GM10266 (cell line): ENCODE measurements at regions not wholly inside any gene's neighbourhood (a gene's known extent, or its start where the extent isn't known, plus 50 kb on each side); places are given as distances from the start of the nearest gene placed in this dataset.

Experiments
- DNase-seq: peaks from one replicate; pipeline ENCODE4 v3.0.0; 2012; ENCODE audit errors: extremely low spot score
- TF ChIP-seq, protein P1 (sequence below): IDR thresholded peaks from 2 replicates; pipeline ENCODE4 v1.5.1; 2012; ENCODE audit warnings: mild to moderate bottlenecking, low read depth; ENCODE audit not compliant: control insufficient read depth, insufficient read depth; ENCODE audit errors: missing control alignments

DNA sequence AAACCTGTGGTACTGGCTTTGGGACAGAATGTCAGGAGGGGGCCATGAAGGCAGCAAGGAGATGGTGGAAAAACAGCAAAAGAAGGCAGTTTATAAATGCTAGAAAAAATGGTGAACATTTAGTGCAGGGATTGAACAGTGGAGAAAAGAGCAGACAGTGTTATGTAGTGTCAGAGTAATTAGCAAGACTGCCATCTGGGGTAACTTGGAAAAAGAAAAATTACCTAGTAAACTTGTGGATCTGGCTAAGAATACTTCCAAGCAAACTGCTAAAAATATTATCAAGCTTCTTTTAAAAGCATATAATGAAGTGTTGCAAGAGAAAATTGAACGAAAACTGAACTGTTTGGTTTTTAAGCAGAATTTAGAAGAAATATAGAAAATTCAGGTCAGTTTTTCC is 267.8 kb downstream of the INSIG2 start:
- no peak for DNase-seq
- TF ChIP-seq, protein P1, sequence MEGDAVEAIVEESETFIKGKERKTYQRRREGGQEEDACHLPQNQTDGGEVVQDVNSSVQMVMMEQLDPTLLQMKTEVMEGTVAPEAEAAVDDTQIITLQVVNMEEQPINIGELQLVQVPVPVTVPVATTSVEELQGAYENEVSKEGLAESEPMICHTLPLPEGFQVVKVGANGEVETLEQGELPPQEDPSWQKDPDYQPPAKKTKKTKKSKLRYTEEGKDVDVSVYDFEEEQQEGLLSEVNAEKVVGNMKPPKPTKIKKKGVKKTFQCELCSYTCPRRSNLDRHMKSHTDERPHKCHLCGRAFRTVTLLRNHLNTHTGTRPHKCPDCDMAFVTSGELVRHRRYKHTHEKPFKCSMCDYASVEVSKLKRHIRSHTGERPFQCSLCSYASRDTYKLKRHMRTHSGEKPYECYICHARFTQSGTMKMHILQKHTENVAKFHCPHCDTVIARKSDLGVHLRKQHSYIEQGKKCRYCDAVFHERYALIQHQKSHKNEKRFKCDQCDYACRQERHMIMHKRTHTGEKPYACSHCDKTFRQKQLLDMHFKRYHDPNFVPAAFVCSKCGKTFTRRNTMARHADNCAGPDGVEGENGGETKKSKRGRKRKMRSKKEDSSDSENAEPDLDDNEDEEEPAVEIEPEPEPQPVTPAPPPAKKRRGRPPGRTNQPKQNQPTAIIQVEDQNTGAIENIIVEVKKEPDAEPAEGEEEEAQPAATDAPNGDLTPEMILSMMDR, result no peak

GRCh38 chr2:118351796-118352195 is 263.5 kb downstream of the INSIG2 start:
- TF ChIP-seq, protein P1, result no peak
- DNase-seq, result no peak

DNA sequence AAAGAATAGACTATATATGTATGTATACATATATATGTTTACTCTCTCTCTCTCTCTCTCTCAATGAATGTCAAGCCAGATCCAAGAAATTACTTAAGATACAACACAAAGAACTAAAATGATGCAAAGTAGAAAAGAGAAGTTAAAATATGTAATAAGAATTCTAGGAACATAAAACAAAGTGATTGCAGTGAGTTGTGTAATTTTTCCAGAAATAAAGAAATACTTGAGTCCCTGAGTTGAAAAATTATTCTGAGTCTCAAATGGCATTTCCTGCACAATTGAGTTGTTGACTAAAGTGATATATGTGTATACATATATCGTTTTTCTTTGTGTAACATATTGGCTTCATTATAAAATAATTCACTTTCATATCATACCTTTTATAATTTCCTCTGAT is 262.4 kb downstream of the INSIG2 start:
- TF ChIP-seq, protein P1, result no peak
- no peak for DNase-seq

- TF ChIP-seq, protein P1, result no peak
- DNase-seq, result no peak
Observed at GRCh38 chr2:118349365-118349764, 261.1 kb downstream of the INSIG2 start.

- DNase-seq, result no peak
- TF ChIP-seq, protein P1, result no peak
Observed at GRCh38 chr2:118348380-118349034, 260.2 kb downstream of the INSIG2 start.

- TF ChIP-seq, protein P1, result no peak
- DNase-seq, result no peak
Observed at GRCh38 chr2:118345465-118345864, 257.2 kb downstream of the INSIG2 start.

GRCh38 chr2:118340103-118340502 is 251.8 kb downstream of the INSIG2 start:
- TF ChIP-seq, protein P1, result no peak
- DNase-seq, result no peak
